Peyer's patch (tissue), 4 donors: ENCODE measurements at regions not wholly inside any gene's neighbourhood (a gene's known extent, or its start where the extent isn't known, plus 50 kb on each side); places are given as distances from the start of the nearest gene placed in this dataset.

Experiments
- DNase-seq, 3 donors: peaks; one replicate each; pipeline ENCODE4 v3.0.0-alpha.2; 2017 to 2019
- H3K27ac ChIP-seq, 4 donors: fragments of 200-600 bp; sonication (generic); one replicate each; pipeline ENCODE4 v1.5.1; 2016 to 2019
- H3K27me3 ChIP-seq, 2 donors: fragments of 200-600 bp; sonication (generic); one replicate each; pipeline ENCODE4 v1.5.1; 2019
- H3K36me3 ChIP-seq, 3 donors: fragments of 200-600 bp; sonication (generic); one replicate each; pipeline ENCODE4 v1.5.1; 2016 to 2019
- H3K4me1 ChIP-seq, 4 donors: fragments of 200-600 bp; sonication (generic); one replicate each; pipeline ENCODE4 v1.5.1; 2016 to 2019
- H3K4me3 ChIP-seq, 4 donors: fragments of 200-600 bp; sonication (generic); 1 replicate in 3 of 4; 2 replicates in 1 of 4; pipeline ENCODE4 v1.5.1; 2016 to 2019; ENCODE audit warnings: mild to moderate bottlenecking in 1 of 4
- H3K9me3 ChIP-seq, 4 donors: fragments of 200-600 bp; sonication (generic); one replicate each; pipeline ENCODE4 v1.5.1; 2016 to 2019; ENCODE audit warnings: mild to moderate bottlenecking in 1 of 4
- CTCF ChIP-seq, 6 experiments: fragments of 450-650 bp in 4 of 6; fragments of 200-600 bp in 2 of 6; sonication (generic) in 1 of 6; IDR thresholded peaks; one replicate each; pipeline ENCODE4 v1.5.1; 2017 to 2019; ENCODE audit warnings: antibody characterized with exemption in 6 of 6, mild to moderate bottlenecking in 3 of 6, moderate library complexity in 1 of 6
- POLR2A ChIP-seq, 2 donors: fragments of 450-650 bp; IDR thresholded peaks; one replicate each; pipeline ENCODE4 v1.5.1; 2017; ENCODE audit warnings: antibody characterized with exemption in 2 of 2, mild to moderate bottlenecking in 2 of 2, moderate library complexity in 2 of 2

GRCh38 chr4:140239311-140239710, 85.3 kb upstream of the MAML3 start:
- H3K9me3 ChIP-seq: no peaks in the 10 kb centered on the region
- no peak overlapping the region for H3K4me3 ChIP-seq
- no peaks in the 10 kb centered on the region for H3K36me3 ChIP-seq
- no peak for TF ChIP-seq CTCF (IDR thresholded peaks at IDR 0.05)
- H3K27me3 ChIP-seq: no peaks in the 10 kb centered on the region
- no peak for DNase-seq
- peak overlapping the region in 1 of 4 donors; percentile 75 for H3K27ac ChIP-seq
- peaks cover 0 to 45% (median 12%) of the 10 kb centered on the region in 4 donors for H3K4me1 ChIP-seq

DNA sequence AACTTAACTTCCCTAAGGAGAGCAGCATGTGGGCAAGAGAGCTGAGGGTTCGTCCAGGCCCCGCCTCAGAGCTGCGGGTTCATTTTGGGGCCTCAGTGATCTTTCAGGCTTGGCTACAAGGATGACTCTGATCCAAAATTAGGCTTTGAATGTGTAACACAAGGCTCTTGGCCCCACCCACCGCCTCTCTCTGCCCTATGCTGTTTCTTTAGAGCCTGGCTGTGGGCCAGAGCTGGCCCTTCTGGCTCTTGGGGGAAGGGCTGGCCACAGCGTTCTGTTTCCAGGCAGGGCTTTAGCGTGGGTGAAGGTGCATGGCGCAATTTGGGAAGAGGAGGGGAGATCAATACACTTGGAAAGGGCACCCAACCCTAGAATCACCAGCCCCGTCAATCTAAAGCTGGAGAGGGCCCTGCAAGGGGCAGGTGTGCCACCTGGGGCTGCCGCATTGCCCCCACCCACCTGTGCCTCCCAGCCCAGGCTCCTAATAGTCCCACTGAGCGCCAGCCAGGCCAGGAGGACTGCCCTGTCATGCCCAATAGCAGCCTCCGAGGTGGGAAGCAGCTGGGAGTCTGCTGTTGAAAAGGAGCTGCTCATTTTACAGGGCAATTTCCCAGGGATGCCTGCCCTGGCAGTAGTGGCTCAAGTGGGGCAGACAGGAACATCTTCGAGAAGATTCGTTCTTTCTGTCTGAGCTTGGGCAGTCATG, 84.5 kb upstream of the MAML3 start:
- no peaks in the 10 kb centered on the region for H3K27me3 ChIP-seq
- DNase-seq: peak; percentile 31 to 80 (median 70)
- no peaks in the 10 kb centered on the region for H3K9me3 ChIP-seq
- peak overlapping the region; percentile 49 to 75 (median 66) for H3K27ac ChIP-seq
- peaks cover 0 to 40% (median 10%) of the 10 kb centered on the region in 4 donors for H3K4me1 ChIP-seq
- peak overlapping the region in 1 of 4 donors; percentile 0 for H3K4me3 ChIP-seq
- H3K36me3 ChIP-seq: no peaks in the 10 kb centered on the region
- TF ChIP-seq CTCF (IDR thresholded peaks at IDR 0.05) (no peak), POLR2A (IDR thresholded peaks at IDR 0.05) (no peak)

DNA sequence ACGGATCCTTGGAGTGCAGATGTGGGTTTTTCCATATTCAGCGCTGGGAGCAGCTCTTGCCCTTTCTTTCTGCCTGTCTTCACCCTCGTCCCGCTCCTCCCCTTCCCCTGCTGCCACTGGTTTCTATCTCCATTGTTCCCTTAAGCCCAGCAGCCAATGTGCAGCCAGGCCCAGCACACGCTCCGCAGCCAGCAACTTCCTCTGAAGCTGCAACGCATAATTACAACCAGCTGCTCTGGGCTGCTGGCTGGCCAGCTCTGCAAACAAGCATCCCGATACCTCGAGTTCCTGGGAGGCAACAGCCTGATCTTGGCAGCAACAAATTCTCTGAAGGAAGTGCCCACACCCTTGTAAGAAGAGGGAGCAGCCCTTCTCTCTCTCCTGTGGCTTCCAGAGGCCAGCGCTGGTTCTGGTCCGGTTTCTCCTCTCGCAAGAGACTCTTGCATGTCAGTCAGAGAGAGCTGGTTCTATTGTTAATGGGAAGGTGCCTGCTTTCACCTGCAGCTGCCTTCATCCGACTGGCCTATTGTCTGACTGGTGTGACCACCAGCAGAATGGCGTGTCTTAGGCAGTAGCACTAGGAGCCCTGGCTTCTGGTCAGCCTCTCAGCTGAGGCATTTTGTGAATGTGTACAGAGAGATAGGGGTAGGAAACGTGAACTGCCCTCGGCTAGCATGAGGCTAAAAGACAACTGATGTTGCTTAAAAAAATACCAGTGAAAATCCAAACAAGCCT, 83.8 kb upstream of the MAML3 start:
- no peaks in the 10 kb centered on the region for H3K36me3 ChIP-seq
- peaks cover 0 to 38% (median 5%) of the 10 kb centered on the region in 4 donors for H3K4me1 ChIP-seq
- no peaks in the 10 kb centered on the region for H3K27me3 ChIP-seq
- no peak for TF ChIP-seq CTCF (IDR thresholded peaks at IDR 0.05)
- TF ChIP-seq POLR2A (IDR thresholded peaks at IDR 0.05): peak in 1 of 2 donors; percentile 31
- H3K27ac ChIP-seq: peak overlapping the region; percentile 49 to 75 (median 66)
- peak overlapping the region in 1 of 4 donors; percentile 0 for H3K4me3 ChIP-seq
- no peaks in the 10 kb centered on the region for H3K9me3 ChIP-seq
- peak in 2 of 3 donors; percentile 68 to 69 for DNase-seq

DNA sequence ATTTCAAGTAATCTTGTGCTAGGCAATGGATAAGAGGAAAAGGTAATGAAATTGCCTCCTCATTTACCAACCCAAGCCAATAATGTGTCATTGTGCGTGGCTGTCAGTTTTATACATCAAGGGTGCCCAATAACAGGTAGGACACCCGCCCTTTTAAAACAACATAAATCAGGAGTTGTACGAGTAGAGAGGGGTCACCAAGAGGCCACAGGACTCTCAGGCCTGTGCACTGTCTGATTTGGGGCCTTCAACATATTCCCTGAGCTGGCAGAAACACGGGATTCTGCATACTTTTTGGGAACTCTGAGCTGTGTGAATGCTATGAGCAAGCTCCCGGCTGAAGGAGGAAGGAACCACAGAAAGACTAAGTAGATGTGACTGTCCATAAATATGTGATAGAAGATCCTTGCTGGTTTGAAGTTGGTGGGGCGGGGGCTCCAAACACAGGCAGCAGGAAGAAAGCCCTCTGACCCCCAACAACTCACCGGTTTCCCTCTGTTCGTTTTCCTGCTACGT, 82.7 kb upstream of the MAML3 start:
- H3K27me3 ChIP-seq: no peaks in the 10 kb centered on the region
- no peaks in the 10 kb centered on the region for H3K36me3 ChIP-seq
- peaks cover 0 to 28% (median 3%) of the 10 kb centered on the region in 4 donors for H3K4me1 ChIP-seq
- TF ChIP-seq POLR2A (IDR thresholded peaks at IDR 0.05): no peak
- TF ChIP-seq CTCF (IDR thresholded peaks at IDR 0.05): no peak
- no peaks in the 10 kb centered on the region for H3K9me3 ChIP-seq
- no peak for DNase-seq
- peak overlapping the region in 1 of 4 donors; percentile 75 for H3K27ac ChIP-seq
- no peak overlapping the region for H3K4me3 ChIP-seq

GRCh38 chr4:140234697-140235060, 80.7 kb upstream of the MAML3 start:
- H3K27ac ChIP-seq: no peak overlapping the region
- H3K4me3 ChIP-seq: no peak overlapping the region
- no peak for TF ChIP-seq CTCF (IDR thresholded peaks at IDR 0.05)
- no peak for TF ChIP-seq POLR2A (IDR thresholded peaks at IDR 0.05)
- H3K9me3 ChIP-seq: no peaks in the 10 kb centered on the region
- H3K4me1 ChIP-seq: peaks cover 0 to 26% (median 3%) of the 10 kb centered on the region in 4 donors
- no peaks in the 10 kb centered on the region for H3K36me3 ChIP-seq
- DNase-seq: no peak
- no peaks in the 10 kb centered on the region for H3K27me3 ChIP-seq
